GM18867 (cell line): ENCODE measurements at regions not wholly inside any gene's neighbourhood (a gene's known extent, or its start where the extent isn't known, plus 50 kb on each side); places are given as distances from the start of the nearest gene placed in this dataset.

ENCODE experiments used
- ATAC-seq: cut with Tn5 transposase; IDR thresholded peaks from one replicate; pipeline ENCODE4 v1.9.1; 2021; ENCODE audit warnings: mild to moderate bottlenecking, moderate library complexity; ENCODE audit not compliant: unreplicated experiment

DNA sequence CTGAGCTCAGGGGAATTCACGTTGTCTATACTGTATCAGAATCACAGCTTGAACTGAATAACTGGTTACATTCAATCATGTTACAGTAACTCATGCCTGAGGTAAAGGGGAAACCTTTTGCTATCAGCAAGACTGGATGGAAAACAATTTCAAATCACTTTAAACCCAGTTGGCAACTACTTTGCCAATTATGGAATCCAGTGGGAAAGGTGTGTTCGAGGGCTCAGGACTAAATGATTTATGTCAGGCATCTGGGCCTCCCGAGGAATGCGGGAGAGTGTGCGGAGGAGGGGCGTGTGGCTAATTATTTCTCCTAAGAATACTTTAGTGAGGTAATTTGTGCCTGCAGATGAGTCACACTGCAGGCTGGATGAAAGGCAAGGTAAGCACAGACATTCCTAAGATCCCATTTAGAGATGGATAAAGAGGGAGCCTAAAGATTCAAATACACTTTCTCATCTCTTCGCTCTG, 100.1 kb downstream of the HRH4 start:
- ATAC-seq, result no peak

DNA sequence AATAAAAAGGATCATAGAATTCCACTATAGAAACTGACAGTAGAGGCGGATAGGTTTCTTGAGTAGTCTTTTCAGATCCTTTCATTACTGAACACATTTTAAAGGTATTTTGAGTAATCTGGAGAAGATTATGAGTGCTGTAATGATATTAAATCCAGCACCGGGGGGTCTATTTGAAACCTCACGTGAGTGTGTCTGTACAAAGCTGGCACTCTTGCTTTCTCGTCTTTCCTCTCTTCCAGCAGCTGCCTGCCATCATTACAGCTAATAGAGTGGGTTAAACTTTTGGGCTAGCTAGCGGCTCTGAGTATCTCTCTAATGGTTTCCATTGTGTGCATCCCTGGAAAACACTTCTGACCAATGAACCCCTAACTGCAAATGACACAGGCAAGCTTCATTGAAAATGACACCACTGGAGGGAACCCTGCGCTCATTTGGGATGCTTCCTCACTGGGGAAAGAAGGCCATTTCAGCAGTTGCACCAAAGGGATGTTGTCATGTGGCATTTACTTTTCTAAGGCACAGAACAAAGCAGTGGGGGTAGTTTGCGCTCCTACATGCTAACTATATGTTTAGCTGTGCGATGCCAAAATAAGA, 101.0 kb downstream of the HRH4 start:
- no peak for ATAC-seq

DNA sequence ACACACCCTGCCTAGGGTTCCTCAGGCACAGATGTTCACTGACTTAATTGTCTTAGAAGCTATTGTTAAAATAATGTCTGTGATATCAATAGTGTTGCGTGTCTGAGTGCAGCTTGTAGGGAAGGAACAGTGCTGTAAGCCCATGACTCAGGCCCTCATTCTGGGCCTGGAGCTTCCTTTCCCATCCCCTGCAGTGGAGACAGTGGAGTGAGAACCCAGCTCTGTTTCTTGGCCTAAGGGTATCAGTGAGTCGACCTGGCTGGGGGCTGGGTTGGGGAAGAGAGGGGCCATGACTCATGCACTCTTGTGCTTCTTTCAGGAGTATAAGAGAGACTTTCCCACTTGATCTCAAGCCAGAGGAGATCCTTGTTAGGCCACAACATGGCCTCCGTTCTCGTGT, 106.8 kb downstream of the HRH4 start:
- no peak for ATAC-seq

DNA sequence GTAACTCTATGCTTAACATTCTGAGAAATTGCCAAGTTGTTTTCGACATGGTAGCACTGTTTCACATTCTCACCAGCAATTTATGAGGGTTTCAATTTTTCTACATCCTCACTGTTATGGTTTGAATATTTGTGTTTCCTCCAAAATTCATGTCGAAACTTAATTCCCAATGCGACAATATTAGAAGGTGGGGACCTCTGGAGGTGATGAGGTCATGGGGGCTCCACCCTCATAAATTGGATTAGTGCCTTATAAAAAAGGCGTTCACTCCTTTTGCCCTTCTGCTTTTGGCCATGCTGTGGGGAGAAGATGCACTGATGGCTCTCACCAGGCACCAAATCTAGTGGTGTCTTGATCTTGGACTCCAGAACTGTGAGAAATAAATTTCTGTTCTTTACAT, 110.3 kb downstream of the HRH4 start:
- ATAC-seq, result no peak

DNA sequence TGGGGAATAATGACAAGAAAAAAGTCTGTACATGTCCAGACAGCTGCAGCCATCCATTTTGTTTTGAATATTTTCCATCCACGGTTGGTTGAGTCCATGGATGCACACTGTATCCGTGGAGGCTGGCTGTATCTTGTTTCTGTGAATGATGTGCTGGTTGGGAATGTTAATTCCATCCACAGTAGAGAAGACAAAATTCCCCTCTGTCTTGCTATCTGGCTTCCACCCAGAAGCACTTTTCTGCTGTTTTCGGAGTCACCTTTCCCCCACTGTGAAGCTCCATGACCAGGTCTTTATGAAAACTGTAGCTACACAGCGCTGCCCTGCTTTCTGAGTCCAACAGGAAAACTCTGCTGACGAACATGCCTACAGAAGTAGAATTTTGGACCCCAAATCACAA, 122.3 kb downstream of the HRH4 start:
- no peak for ATAC-seq

DNA sequence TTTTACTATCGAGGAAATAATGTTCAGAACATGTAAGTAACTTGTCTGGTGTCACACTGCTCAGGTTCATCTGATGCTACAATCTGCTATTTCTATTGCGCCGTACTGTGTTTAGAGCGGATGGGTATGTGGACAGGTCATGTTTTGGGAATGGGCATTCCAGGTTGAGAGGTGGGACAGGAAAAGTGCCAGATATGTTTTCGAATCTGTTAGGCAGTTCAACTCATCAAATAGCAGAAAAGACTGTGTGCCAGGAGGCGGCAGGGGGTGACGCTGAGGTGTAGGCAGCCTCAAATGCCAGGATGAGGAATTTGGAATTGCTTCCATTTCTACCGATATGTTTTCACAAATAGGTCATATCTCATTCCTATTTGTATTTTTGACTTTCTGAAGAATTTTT, 123.8 kb downstream of the HRH4 start:
- no peak for ATAC-seq

DNA sequence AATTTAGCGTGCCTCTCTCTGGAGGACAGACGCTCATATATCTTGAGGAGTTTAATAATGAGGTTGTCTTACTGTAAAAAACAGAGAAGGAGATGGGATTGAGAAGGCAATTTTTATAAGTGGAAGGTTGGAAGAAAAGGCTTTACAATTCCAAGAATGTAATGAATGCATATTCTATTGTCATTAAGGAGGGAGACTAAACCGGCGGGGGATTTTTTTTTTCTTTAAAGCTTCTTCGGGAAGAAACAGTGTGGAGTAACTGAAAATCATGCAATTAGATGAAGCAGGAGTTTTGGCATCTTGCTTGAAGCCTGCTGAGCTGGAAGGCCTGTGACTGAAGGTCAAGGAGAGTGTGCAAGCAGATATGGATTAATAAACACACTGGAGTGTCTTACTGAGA, 124.4 kb downstream of the HRH4 start:
- ATAC-seq, result no peak

DNA sequence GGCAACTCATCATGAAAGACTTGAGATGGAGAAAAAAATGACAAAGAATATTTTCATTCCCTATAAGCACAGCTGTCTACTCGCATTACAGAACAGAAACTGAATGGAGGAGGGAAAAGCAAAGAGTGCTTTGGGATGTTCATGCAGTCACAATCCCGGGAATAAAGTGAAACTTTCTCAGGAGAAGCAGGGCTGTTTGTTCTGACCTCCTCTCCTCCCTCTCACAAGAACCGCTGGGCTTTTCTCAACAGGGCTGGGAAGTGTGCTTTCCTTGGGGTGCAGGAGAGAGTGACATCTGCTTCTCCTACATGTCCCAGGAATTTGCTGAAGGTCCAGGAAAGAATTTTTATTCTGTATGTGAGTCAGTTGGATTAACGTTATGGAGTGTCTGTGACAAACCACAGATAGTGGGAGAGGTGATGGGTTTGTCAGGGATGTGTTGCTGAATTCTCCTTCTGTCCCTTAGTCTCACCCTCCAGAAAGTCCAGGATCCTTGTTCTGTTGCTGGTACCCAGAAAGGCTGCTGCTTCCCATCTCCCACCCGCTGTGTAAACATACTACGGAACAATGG, 125.6 kb downstream of the HRH4 start:
- ATAC-seq, result no peak

DNA sequence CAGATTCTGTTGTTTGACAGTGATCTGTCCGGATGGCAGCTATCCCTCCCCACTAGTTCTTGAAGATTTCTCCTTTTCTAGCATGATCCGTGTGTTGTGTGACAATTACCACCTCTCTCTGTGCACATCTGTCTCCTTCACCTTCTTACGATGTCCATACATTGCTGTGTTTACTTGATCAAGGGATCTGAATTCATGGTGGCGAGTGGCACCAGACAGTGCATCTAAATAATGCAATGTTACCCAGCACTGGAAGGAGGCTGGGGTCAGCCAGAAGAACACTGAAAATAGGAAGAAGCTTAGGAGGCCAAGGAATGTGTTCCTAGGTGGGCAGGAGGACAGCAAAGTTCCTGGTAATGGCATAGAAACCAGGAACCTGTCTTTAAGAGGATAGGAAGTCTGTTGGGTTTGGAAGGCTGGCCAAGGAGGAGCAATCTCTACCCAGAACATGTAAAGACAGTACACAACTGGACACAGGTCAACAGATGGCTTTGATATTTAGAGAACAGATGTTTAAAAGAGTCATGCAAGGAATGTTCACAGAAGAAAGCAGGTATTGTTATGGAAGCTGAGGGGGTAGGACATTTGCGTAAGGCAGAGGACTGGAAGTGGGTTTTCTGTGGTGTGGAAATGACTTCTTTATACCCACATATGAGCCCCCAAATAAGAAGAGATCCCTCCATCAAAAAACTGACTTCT, 126.4 kb downstream of the HRH4 start:
- ATAC-seq, result no peak

DNA sequence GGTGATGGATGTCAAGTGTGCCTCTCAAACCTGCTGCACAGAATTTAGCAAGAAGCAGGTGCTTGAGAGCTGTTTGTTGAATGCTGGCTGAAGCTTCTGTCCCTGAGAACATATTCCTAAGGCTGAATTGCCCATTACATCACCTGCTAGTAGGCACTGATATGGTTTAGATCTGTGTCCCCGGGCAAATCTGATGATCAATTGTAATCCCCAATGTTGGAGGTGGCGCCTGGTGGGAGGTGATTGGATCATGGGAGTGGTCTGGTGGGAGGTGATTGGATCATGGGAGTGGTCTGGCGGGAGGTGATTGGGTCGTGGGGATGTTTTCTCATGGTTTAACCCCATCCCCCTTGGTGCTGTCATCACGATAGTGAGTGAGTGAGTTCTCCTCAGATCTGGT, 128.0 kb downstream of the HRH4 start:
- ATAC-seq, result no peak

DNA sequence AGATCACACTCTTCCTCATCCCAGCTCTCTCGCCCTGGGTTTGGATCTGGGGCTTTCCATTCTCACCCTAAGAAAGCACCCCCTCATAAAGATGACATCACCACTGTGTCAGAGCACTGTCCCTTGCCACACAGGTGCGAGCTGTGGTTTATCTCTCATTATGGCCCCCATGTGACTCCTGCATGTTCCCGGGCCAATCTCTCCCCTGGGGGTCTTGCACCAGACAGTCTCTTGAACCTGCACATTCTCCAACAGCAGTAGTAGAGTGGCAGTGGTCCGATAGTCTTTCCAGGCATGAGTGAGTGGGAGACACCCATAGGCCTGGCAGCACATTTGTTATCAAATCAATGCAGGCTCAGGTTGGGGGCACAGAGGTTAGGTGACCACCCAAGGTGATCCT, 130.5 kb downstream of the HRH4 start:
- no peak for ATAC-seq

DNA sequence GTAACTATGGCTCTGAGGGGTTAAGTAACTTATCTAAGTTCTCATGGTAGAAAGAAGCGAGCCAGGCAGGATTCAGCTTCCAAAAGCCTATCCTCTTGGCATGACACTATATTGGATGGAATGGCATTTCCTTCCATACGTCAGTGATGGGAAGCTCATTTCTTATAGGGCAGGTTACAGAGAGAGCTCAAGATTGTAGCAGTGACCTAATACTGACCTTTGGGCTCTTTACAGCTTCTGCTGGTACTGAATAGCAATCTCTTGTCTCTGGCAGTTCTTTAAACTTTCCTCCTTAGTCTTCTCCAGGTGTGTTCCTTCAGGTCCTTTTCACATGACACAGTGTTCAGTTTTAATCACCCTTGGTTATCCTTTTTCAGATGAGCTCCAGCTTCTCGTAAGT, 133.0 kb downstream of the HRH4 start:
- no peak for ATAC-seq

DNA sequence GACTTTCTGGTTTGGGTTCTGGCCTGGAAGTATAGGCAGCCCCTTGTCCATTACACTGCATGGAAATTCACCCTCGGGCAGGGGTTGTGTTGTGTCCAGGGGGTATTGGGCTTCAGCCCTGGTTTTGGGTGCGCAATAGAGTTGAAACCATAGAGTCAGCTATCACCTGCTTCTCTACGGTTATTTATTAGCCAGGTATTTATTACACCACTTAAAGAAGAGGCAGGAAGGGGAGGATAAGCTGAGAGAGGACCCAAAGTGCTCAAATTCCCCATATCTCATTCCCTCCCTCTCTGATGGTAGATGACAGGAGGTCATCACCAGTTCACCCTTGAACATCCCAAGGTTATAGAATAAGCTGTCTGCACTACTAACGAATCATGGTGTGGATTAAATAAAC, 133.4 kb downstream of the HRH4 start:
- no peak for ATAC-seq

DNA sequence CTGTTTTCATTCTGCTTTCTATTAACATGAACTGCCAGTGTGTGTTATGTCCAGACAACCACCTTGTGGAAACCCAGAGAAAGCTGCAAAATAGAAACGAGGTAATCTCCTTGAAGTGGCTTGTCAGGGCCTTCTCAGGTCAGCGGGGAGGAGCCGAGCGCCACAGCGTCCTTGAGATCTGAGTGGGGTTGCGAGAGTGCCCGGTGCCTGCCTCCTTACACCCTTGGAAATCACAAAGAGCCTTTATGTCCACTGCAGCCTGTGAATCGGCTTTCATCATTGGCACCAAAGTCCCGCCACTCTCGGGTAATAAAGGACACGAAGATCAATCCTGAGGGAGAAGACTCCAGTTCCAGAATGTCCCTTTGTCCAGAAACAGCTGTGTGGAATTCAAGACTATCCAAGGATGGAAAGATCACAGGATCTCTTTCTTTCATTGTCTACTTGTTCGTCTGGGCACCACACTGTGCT, 135.2 kb downstream of the HRH4 start:
- ATAC-seq, result no peak

DNA sequence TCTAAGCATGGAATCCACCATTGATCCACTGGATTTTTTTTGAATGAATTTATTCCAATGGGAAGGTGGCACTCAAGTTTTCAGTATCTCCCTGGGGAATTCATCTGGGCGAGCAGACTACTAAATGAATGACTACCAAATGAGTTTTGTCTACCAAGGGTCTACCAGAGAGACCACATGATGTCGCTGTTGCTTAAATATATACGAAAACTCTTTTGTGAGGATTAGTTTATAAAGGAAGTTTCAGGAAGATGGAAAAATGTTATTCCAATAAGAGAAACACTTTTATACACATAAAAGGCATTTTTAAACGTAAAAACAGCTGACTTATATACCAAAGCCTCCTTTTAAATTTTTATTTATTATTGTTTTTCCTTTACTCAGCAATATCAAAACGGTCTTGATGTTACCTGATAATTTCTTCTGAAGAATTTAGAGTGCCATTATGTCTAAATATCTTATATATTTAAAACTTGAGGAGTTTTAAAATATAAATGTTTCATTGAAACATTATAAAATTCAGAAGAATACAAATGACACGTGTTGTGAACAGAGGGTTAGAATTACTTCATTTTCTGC, 139.7 kb downstream of the HRH4 start:
- ATAC-seq, result no peak

DNA sequence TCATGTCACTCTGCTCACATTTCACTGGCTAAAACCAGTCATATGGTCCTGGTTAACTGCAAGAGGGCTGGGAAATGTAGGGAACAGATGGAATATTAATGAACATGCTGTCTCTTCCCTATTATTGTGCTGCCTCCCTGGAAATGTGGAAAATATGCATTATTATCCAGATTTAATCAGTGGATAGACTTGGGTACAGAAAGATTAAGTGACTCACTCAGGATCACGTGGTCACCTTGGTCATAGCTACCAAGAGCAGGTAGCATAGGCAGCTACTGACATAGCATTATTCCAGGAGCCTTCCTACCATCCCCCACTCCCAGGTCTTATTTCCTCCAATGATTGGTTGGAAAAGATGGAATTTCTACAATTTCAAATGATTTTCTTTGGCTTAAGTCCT, 141.1 kb downstream of the HRH4 start:
- ATAC-seq, result no peak

DNA sequence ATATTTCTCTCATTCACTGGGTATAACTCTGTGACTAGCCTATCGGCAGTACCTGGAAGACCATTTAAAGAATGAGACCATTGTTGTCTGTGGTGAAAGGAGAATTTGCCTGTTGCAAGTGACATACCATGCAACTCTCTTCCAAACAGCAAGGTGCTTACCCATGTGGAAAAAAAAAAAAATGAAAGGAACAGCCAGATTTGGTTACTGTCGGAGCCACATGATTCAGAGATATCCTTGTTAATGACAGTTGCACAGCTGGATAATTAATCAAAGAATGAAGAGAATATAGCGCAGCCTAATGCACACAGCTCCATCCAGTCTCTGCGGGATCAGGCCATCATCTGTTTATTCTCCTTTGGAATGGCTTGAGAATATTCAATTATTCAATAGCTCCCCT, 141.8 kb downstream of the HRH4 start:
- no peak for ATAC-seq

DNA sequence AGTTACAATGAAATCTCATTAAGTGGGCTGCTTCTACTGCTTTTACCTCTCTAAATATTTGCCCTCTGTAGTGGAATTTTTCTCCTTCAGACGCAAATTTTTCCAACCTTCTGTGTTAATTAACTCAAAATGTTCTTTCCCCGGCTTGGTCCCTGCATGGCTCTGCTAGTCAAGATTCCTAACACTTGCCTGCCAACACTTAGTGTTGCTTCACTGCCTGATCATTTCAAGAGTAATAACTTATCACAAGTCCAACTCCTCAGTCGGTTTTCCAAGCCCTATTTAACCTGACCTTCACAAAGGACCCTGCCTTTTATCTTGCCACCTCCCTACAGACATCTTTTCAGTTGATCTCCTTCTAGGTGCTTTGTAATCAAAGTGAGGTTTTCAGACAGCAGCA, 142.7 kb downstream of the HRH4 start:
- no peak for ATAC-seq

DNA sequence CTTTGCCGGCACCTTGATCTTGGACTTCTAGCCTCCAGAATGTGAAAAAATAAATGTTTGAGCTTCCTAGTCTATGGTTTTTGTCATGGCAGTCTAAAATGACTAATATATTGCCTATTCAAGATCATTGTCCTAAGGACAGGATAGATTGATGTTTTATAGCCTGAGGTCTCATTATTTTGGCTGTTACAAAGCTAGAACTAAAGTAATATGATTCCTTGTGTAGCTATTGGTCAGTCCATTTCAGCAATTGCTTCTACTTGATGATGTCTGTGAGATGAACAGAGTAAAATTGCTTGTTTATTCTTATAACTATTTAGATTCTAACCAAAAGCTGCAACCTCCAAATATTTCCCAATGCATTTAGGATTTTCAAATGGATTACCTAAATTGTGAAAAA, 145.0 kb downstream of the HRH4 start:
- no peak for ATAC-seq

DNA sequence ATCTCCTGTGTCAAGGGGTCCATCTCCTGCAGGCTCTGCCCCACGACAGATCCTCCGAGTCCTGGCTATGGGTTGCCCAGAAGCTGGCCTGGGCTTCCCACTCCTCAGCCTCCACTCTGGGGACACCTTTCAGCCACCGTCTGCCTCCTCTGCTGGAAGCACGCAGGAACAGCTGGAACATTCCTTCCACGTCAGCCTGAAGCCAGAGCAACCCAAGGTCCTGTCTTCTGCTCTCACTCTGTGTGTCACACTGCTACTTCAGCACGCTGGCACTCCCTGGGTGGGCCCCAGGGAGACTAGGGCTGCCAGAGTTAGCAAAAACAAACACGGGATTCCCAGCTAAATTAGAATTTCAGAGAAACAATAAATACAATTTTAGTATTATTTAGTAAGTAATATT, 148.8 kb downstream of the HRH4 start:
- ATAC-seq, result no peak

DNA sequence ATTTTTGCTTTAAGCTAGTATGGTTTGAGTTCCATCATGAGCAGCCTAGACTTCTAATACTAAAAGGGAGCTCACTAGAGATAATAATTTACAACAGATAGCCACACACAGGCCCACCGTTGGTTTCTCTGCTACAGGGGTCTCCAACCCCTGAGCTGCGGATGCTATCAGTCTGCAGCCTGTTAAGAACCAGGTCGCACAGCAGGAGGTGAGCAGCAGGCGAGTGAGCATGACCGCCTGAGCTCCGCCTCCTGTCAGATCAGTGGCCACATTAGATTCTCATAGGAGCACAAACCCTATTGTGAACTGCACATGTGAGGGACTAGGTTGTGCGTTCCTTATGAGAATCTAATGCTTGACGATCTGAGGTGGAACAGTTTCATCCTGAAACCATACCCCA, 150.6 kb downstream of the HRH4 start:
- no peak for ATAC-seq
